Lung (tissue), 11 donors: ENCODE measurements at regions not wholly inside any gene's neighbourhood (a gene's known extent, or its start where the extent isn't known, plus 50 kb on each side); places are given as distances from the start of the nearest gene placed in this dataset.

Experiments
- ATAC-seq: fragments of 200-7000 bp; cut with Tn5 transposase; one replicate; pipeline ENCODE4 v1.9.1; 2020; ENCODE audit warnings: moderate number of reproducible peaks; ENCODE audit not compliant: insufficient read depth, low FRiP score
- DNase-seq, 3 donors: peaks; one replicate each; pipeline ENCODE4 v3.0.0-alpha.2; 2013 to 2017
- H3K27ac ChIP-seq, 2 donors: one replicate each; pipeline ENCODE4 v1.5.1; 2013; ENCODE audit warnings: mild to moderate bottlenecking in 2 of 2, moderate library complexity in 2 of 2, control low read depth in 1 of 2, inconsistent platforms in 1 of 2, low read depth in 1 of 2, low read length in 1 of 2
- H3K27me3 ChIP-seq, 3 donors: one replicate each; pipeline ENCODE4 v1.5.1; 2013; ENCODE audit warnings: low read length in 2 of 3; ENCODE audit not compliant: control insufficient read depth in 3 of 3, insufficient read depth in 3 of 3
- H3K36me3 ChIP-seq, 4 donors: one replicate each; pipeline ENCODE4 v1.5.1; 2013; ENCODE audit warnings: low read length in 4 of 4, mild to moderate bottlenecking in 1 of 4, moderate library complexity in 1 of 4; ENCODE audit not compliant: control insufficient read depth in 4 of 4, insufficient read depth in 4 of 4
- H3K4me1 ChIP-seq, 5 donors: one replicate each; pipeline ENCODE4 v1.5.1; 2013; ENCODE audit warnings: low read length in 5 of 5, mild to moderate bottlenecking in 2 of 5, moderate library complexity in 1 of 5; ENCODE audit not compliant: control insufficient read depth in 5 of 5, insufficient read depth in 5 of 5
- H3K4me3 ChIP-seq: one replicate; pipeline ENCODE4 v1.5.1; 2013; ENCODE audit warnings: mild to moderate bottlenecking, control low read depth, moderate library complexity
- H3K9ac ChIP-seq, 2 donors: one replicate each; pipeline ENCODE4 v1.5.1; 2013; ENCODE audit warnings: low read length in 2 of 2, control low read depth in 1 of 2; ENCODE audit not compliant: insufficient read depth in 1 of 2
- H3K9me3 ChIP-seq, 4 donors: one replicate each; pipeline ENCODE4 v1.5.1; 2013; ENCODE audit warnings: low read length in 3 of 4, mild to moderate bottlenecking in 1 of 4, moderate library complexity in 1 of 4; ENCODE audit not compliant: control insufficient read depth in 4 of 4, insufficient read depth in 3 of 4
- CTCF ChIP-seq: IDR thresholded peaks from 2 replicates; pipeline ENCODE4 v1.5.1; 2012; ENCODE audit warnings: mild to moderate bottlenecking; ENCODE audit errors: control extremely low read depth, extremely low read depth
- WGBS, 2 donors: extraction: QIAGEN DNeasy Blood & Tissue Kit; methylation state at CpG; one replicate each; pipeline ENCODE4 v1.1.7; 2013; 5-methylcytosine and 5-hydroxymethylcytosine counted together
- donor health status: control.
- donor health status: control.
- donor health status: Bipolar disorder and iron deficiency.
- donor health status: healthy.
- donor health status: DM: yes; HTN: yes; CAD: no.

DNA sequence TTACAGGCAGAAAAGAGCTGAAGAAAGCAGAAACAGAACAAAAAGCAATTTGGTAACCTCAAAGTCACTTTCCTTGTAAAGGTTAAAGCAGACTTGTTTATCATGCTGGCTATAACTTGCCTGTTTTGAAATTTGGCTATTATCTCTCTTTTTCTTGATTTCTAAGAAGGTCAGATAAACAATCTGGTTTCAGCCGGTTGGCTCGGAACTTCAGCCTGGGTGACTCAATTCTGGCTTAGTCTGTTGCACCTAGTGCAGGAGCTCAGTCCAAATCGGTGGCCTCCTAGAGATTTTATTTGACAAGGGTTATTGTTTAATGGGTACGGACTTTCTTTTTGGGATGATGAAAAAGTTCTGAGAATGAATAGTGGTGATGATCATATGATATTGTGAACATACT lies 367.1 kb upstream of the B3GAT1 start:
- H3K36me3 ChIP-seq, result no peaks in the 10 kb centered on the region
- DNase-seq (no peak), ATAC-seq (no peak)
- H3K27me3 ChIP-seq, result no peaks in the 10 kb centered on the region
- no peak overlapping the region for H3K4me3 ChIP-seq
- no peak for TF ChIP-seq CTCF
- H3K9me3 ChIP-seq, result no peaks in the 10 kb centered on the region
- H3K4me1 ChIP-seq, result peaks cover 0 to 6% (median 0%) of the 10 kb centered on the region in 5 donors
- WGBS, 2 donors, result 81 to 85% methylated on average over 4 of the region's 4 CpGs
- H3K9ac ChIP-seq, result no peak overlapping the region
- H3K27ac ChIP-seq, result no peak overlapping the region

- WGBS, 2 donors, result 91 to 97% methylated on average over 1 of the region's 1 CpG
- H3K27me3 ChIP-seq, result no peaks in the 10 kb centered on the region
- ATAC-seq, result no peak
- H3K9me3 ChIP-seq, result peaks cover 0 to 5% (median 3%) of the 10 kb centered on the region in 4 donors
- no peaks in the 10 kb centered on the region for H3K4me1 ChIP-seq
- H3K27ac ChIP-seq, result no peak overlapping the region
- H3K4me3 ChIP-seq, result no peak overlapping the region
- DNase-seq, result no peak
- no peak overlapping the region for H3K9ac ChIP-seq
- no peak for TF ChIP-seq CTCF
- H3K36me3 ChIP-seq, result no peaks in the 10 kb centered on the region
Measured at GRCh38 chr11:134768463-134768862, 356.4 kb upstream of the B3GAT1 start.

DNA sequence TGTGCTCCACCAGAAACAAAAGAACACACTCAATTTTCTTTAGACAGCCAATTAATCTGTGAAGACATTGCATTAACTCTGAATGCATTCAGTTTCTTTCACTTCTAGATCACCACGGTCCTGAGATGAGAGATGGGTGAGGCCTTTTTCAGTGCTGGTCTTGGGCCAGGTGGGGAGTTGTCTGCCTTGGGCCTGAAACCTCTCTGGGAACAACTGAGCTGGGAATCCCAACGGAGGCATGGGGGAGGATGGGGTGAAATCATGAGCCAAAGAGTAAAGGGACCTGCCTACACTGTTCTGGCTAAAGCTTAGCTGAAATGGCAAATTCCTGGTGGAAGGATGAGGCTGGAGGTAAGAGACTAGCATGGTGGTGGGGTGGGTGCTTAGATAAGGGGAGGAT lies 353.5 kb upstream of the B3GAT1 start:
- no peaks in the 10 kb centered on the region for H3K4me1 ChIP-seq
- 79 to 80% methylated on average over 2 of the region's 2 CpGs for WGBS, 2 donors
- ATAC-seq, result no peak
- no peaks in the 10 kb centered on the region for H3K36me3 ChIP-seq
- no peak for TF ChIP-seq CTCF
- no peak overlapping the region for H3K9ac ChIP-seq
- H3K27me3 ChIP-seq, result no peaks in the 10 kb centered on the region
- no peak overlapping the region for H3K4me3 ChIP-seq
- H3K27ac ChIP-seq, result no peak overlapping the region
- peaks cover 0 to 9% (median 4%) of the 10 kb centered on the region in 4 donors for H3K9me3 ChIP-seq
- no peak for DNase-seq

DNA sequence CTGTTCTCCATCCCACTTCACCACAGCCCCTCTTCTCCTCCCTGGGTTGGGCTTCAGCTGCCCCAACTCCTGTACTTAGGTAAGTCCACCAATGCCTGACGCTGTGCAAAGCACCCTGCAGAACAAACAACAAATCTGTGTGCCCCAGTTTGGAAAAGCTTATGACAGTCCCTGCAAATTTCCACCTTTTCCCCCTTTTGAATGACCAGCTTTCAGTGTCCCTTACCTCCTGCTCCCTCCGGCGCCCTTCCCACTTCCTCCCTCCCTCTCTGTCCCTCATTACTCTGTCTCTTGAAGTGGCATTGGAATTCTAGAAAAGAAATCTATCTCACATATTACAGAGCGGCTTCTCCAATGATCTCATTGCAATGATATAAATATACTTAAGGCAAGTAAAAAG lies 352.9 kb upstream of the B3GAT1 start:
- Histone ChIP-seq H3K9me3 (peaks cover 0 to 9% (median 4%) of the 10 kb centered on the region in 4 donors), H3K4me3 (no peak overlapping the region), H3K9ac (no peak overlapping the region), H3K27me3 (no peaks in the 10 kb centered on the region), H3K4me1 (no peaks in the 10 kb centered on the region), H3K36me3 (no peaks in the 10 kb centered on the region), H3K27ac (no peak overlapping the region)
- no peak for ATAC-seq
- WGBS, 2 donors, result 64 to 79% methylated on average over 4 of the region's 4 CpGs
- no peak for TF ChIP-seq CTCF
- DNase-seq, result no peak
